H1 (cell line): ENCODE measurements at regions not wholly inside any gene's neighbourhood (a gene's known extent, or its start where the extent isn't known, plus 50 kb on each side); places are given as distances from the start of the nearest gene placed in this dataset.

Source experiments
- KDM5A ChIP-seq: fragments of 200-600 bp; IDR thresholded peaks from 2 replicates; pipeline ENCODE4 v1.7.1; 2012; ENCODE audit warnings: mild to moderate bottlenecking, low read length, inconsistent platforms, mixed read lengths
- SIN3A ChIP-seq, 2 experiments: IDR thresholded peaks in 1 of 2; conservative IDR thresholded peaks in 1 of 2; 2 replicates each; pipeline ENCODE4 v1.6.1; 2011 to 2012; ENCODE audit warnings: low read length in 2 of 2, improper control_type of control experiment in 1 of 2, low read depth in 1 of 2, mild to moderate bottlenecking in 1 of 2
- SP2 ChIP-seq: IDR thresholded peaks from 2 replicates; pipeline ENCODE4 v1.6.1; 2012; ENCODE audit warnings: mild to moderate bottlenecking, low read length, inconsistent platforms

DNA sequence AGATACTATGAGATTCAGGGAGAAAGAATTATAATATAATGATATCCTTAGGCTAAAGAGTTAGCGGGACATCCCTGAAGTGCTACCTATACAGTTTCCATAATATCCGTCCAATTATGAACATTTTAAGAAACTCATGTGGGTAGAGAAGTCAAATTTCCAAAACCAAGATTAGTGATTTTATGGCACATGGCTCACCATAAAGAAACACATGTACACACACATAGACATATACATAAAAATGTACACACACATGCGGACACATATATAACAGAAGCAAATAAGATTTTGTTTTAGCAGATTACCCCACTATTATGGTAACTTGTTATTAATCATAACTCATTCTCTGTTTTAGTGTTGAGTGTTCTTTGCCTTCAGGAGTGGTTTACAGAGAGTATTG is 566.7 kb upstream of the NEGR1 start (continued):
- TF ChIP-seq KDM5A (no peak), SP2 (no peak), SIN3A (conservative IDR thresholded peaks at IDR 0.05 in 1 of 2, IDR thresholded peaks at IDR 0.05 in 1 of 2; ENCODE audit: low read depth in 1 of 2, low read length in 2 of 2) (no peak)
